ENCODE measurements at regions not wholly inside any gene's neighbourhood (a gene's known extent, or its start where the extent isn't known, plus 50 kb on each side); places are given as distances from the start of the nearest gene placed in this dataset.

GRCh38 chr20:47950913-47951283 lies 165.6 kb upstream of the SULF2 start:
- TF ChIP-seq, protein P1, sequence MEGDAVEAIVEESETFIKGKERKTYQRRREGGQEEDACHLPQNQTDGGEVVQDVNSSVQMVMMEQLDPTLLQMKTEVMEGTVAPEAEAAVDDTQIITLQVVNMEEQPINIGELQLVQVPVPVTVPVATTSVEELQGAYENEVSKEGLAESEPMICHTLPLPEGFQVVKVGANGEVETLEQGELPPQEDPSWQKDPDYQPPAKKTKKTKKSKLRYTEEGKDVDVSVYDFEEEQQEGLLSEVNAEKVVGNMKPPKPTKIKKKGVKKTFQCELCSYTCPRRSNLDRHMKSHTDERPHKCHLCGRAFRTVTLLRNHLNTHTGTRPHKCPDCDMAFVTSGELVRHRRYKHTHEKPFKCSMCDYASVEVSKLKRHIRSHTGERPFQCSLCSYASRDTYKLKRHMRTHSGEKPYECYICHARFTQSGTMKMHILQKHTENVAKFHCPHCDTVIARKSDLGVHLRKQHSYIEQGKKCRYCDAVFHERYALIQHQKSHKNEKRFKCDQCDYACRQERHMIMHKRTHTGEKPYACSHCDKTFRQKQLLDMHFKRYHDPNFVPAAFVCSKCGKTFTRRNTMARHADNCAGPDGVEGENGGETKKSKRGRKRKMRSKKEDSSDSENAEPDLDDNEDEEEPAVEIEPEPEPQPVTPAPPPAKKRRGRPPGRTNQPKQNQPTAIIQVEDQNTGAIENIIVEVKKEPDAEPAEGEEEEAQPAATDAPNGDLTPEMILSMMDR (conservative IDR thresholded peaks at IDR 0.05; ENCODE audit: low read depth, low read length): no peak
- TF ChIP-seq EZH2 (IDR thresholded peaks at IDR 0.05; ENCODE audit: borderline replicate concordance, low read depth, low read length, poor library complexity, severe bottlenecking): no peak

Data from A673 (cell line).